OCI-LY3 (cell line): ENCODE measurements at regions not wholly inside any gene's neighbourhood (a gene's known extent, or its start where the extent isn't known, plus 50 kb on each side); places are given as distances from the start of the nearest gene placed in this dataset.

Experiments used
- CTCF ChIP-seq: fragments of 200-600, 300-600 bp; sonication (generic); IDR thresholded peaks from 2 replicates; pipeline ENCODE4 v1.5.1; 2014; ENCODE audit warnings: antibody characterized with exemption, low read length, low read depth
- EZH2phosphoT487 ChIP-seq: fragments of 200-600 bp; shearing (Covaris generic); IDR thresholded peaks from 2 replicates; pipeline ENCODE4 v1.6.1; 2018; ENCODE audit warnings: antibody characterized with exemption, mixed run types, low read depth

DNA sequence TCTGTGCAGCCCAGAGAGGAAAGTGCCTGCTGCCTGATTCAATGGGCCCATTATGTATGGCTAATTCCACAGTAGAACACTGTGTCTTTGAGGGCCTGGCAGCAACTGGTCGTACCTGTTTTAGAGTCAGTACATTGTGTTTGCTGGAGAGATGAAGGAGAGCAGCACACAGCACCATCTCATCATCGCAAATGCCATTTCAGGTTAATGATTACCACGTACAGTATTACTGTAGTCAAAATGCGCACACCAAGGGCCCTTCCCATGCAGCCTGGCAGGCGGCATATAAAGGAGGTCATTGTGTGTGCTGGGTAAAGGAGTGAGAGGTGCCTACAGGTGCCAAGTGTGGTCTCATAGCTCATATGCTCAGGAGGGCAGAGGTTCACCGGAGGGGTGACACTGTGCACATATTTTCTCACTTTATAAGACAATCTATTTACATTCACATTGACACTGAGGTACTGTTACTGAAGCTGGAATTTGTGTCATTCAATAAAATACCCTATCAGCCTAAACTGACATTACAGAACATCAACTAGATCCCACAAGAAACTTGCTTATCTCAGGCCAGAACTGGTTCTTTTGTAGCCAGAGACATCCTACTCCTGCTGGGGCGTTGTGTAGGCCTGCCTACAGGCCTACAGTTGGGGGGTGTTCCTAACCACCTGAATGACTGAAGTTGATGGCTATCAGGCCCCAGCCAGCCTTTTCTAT is 90.4 kb downstream of the APIP start:
- TF ChIP-seq CTCF (no peak), EZH2phosphoT487 (no peak)
